CD4-positive, CD25-positive, alpha-beta regulatory T cell (primary cell): ENCODE measurements at regions not wholly inside any gene's neighbourhood (a gene's known extent, or its start where the extent isn't known, plus 50 kb on each side); places are given as distances from the start of the nearest gene placed in this dataset.
"Not testable (repeated sequence)": the region's sequence is repeated elsewhere in the genome, so short reads cannot be mapped to it uniquely, and the experiment has no call there.

Source experiments
- ATAC-seq, 2 donors: fragments of 150-1000 bp; cut with Tn5 transposase; one replicate each; pipeline ENCODE4 v1.10.0; 2021; ENCODE audit warnings: low read depth in 2 of 2, moderate number of reproducible peaks in 2 of 2, moderate library complexity in 1 of 2
- DNase-seq, 3 donors: peaks; one replicate each; pipeline versions ENCODE4 v3.0.0 to v3.0.0-alpha.2; 2012 to 2022; ENCODE audit warnings: mixed read lengths in 1 of 3
- H3K27ac ChIP-seq: one replicate; pipeline ENCODE4 v1.7.0; 2013; ENCODE audit warnings: mild to moderate bottlenecking, low read length; ENCODE audit not compliant: insufficient read depth, poor library complexity, severe bottlenecking
- H3K27me3 ChIP-seq: one replicate; pipeline ENCODE4 v1.7.0; 2013; ENCODE audit warnings: low read length; ENCODE audit not compliant: control insufficient read depth, insufficient read depth
- H3K36me3 ChIP-seq: one replicate; pipeline ENCODE4 v1.7.0; 2013; ENCODE audit warnings: mild to moderate bottlenecking, low read length, moderate library complexity; ENCODE audit not compliant: control insufficient read depth, insufficient read depth
- H3K4me1 ChIP-seq: 2 replicates; pipeline ENCODE4 v1.7.0; 2013; ENCODE audit warnings: mild to moderate bottlenecking, low read length; ENCODE audit not compliant: insufficient read depth, control insufficient read depth, poor library complexity, severe bottlenecking
- H3K4me3 ChIP-seq: one replicate; pipeline ENCODE4 v1.7.0; 2013; ENCODE audit warnings: low read depth, mild to moderate bottlenecking, low read length, moderate library complexity
- H3K9me3 ChIP-seq, 2 experiments: 1 replicate in 1 of 2; 2 replicates in 1 of 2; pipeline ENCODE4 v1.7.0; 2013; ENCODE audit warnings: low read length in 2 of 2, mild to moderate bottlenecking in 1 of 2, moderate library complexity in 1 of 2; ENCODE audit not compliant: control insufficient read depth in 2 of 2
- H3K27ac Mint-ChIP-seq, 3 donors: one replicate each; pipeline ENCODE4 v1.8.0; 2020 to 2022; ENCODE audit warnings: mild to moderate bottlenecking in 3 of 3, mixed read lengths in 3 of 3, moderate library complexity in 2 of 3
- H3K27me3 Mint-ChIP-seq: one replicate; pipeline ENCODE4 v1.8.0; 2022; ENCODE audit warnings: mild to moderate bottlenecking, mixed read lengths
- H3K36me3 Mint-ChIP-seq: one replicate; pipeline ENCODE4 v1.8.0; 2020; ENCODE audit warnings: mixed read lengths
- H3K4me1 Mint-ChIP-seq, 4 donors: one replicate each; pipeline ENCODE4 v1.8.0; 2020 to 2022; ENCODE audit warnings: mixed read lengths in 4 of 4, mild to moderate bottlenecking in 1 of 4
- H3K4me3 Mint-ChIP-seq, 4 donors: one replicate each; pipeline ENCODE4 v1.8.0; 2020 to 2022; ENCODE audit warnings: mild to moderate bottlenecking in 4 of 4, mixed read lengths in 4 of 4, moderate library complexity in 3 of 4
- H3K9me3 Mint-ChIP-seq, 7 donors: one replicate each; pipeline ENCODE4 v1.8.0; 2020 to 2022; ENCODE audit warnings: mixed read lengths in 7 of 7, mild to moderate bottlenecking in 3 of 7, moderate library complexity in 2 of 7

GRCh38 chr5:117380316-117380715, 805.7 kb upstream of the SEMA6A start:
- no peaks in the 10 kb centered on the region for H3K27me3 Mint-ChIP-seq
- H3K4me1 ChIP-seq, result no peaks in the 10 kb centered on the region
- no peaks in the 10 kb centered on the region for H3K36me3 Mint-ChIP-seq
- peaks cover 0 to 3% of the 10 kb centered on the region in 2 experiments for H3K9me3 ChIP-seq
- H3K27ac ChIP-seq, result no peak overlapping the region
- DNase-seq (no peak), ATAC-seq (no peak)
- no peak overlapping the region for H3K4me3 Mint-ChIP-seq
- H3K27ac Mint-ChIP-seq, result no peak overlapping the region
- no peak overlapping the region for H3K4me3 ChIP-seq
- H3K9me3 Mint-ChIP-seq, result peaks cover 0 to 18% (median 2%) of the 10 kb centered on the region in 7 donors
- no peaks in the 10 kb centered on the region for H3K36me3 ChIP-seq
- no peaks in the 10 kb centered on the region for H3K4me1 Mint-ChIP-seq
- no peaks in the 10 kb centered on the region for H3K27me3 ChIP-seq

GRCh38 chr5:117379521-117379920, 804.9 kb upstream of the SEMA6A start:
- ATAC-seq, result no peak
- H3K4me1 Mint-ChIP-seq, result no peaks in the 10 kb centered on the region

GRCh38 chr5:117376748-117377147, 802.1 kb upstream of the SEMA6A start:
- H3K27ac ChIP-seq, result no peak overlapping the region
- ATAC-seq, result no peak
- peaks cover 0 to 3% of the 10 kb centered on the region in 2 experiments for H3K9me3 ChIP-seq
- no peak overlapping the region for H3K4me3 Mint-ChIP-seq
- no peak overlapping the region for H3K27ac Mint-ChIP-seq
- H3K36me3 ChIP-seq, result no peaks in the 10 kb centered on the region
- H3K4me1 ChIP-seq, result no peaks in the 10 kb centered on the region
- DNase-seq, result no peak
- H3K4me1 Mint-ChIP-seq, result no peaks in the 10 kb centered on the region
- H3K36me3 Mint-ChIP-seq, result no peaks in the 10 kb centered on the region
- peaks cover 0 to 15% (median 2%) of the 10 kb centered on the region in 7 donors for H3K9me3 Mint-ChIP-seq
- H3K27me3 Mint-ChIP-seq, result no peaks in the 10 kb centered on the region
- no peak overlapping the region for H3K4me3 ChIP-seq
- no peaks in the 10 kb centered on the region for H3K27me3 ChIP-seq

More at GRCh38 chr5:117379521-117379920, 804.9 kb upstream of the SEMA6A start:
- DNase-seq, result no peak
- Mint-ChIP-seq H3K9me3 (peaks cover 0 to 16% (median 2%) of the 10 kb centered on the region in 7 donors), H3K4me3 (no peak overlapping the region), H3K27me3 (no peaks in the 10 kb centered on the region), H3K27ac (no peak overlapping the region), H3K36me3 (no peaks in the 10 kb centered on the region)
- Histone ChIP-seq H3K9me3 (peaks cover 0 to 3% of the 10 kb centered on the region in 2 experiments), H3K27me3 (no peaks in the 10 kb centered on the region), H3K4me3 (no peak overlapping the region), H3K4me1 (no peaks in the 10 kb centered on the region), H3K27ac (no peak overlapping the region), H3K36me3 (no peaks in the 10 kb centered on the region)

- Mint-ChIP-seq H3K36me3 (no peaks in the 10 kb centered on the region), H3K4me1 (no peaks in the 10 kb centered on the region), H3K27ac (no peak overlapping the region), H3K4me3 (no peak overlapping the region), H3K27me3 (no peaks in the 10 kb centered on the region), H3K9me3 (peaks cover 0 to 6% (median 4%) of the 10 kb centered on the region in 7 donors)
- Histone ChIP-seq H3K4me1 (no peaks in the 10 kb centered on the region), H3K36me3 (no peaks in the 10 kb centered on the region), H3K27me3 (no peaks in the 10 kb centered on the region), H3K27ac (no peak overlapping the region), H3K4me3 (no peak overlapping the region), H3K9me3 (peaks cover 0 to 2% of the 10 kb centered on the region in 2 experiments)
- DNase-seq, result no peak
- no peak for ATAC-seq
These were observed 785.3 kb upstream of the SEMA6A start for GRCh38 chr5:117359895-117360294.

- H3K4me3 Mint-ChIP-seq, result no peak overlapping the region
- Histone ChIP-seq H3K4me3 (no peak overlapping the region), H3K27ac (no peak overlapping the region), H3K36me3 (no peaks in the 10 kb centered on the region), H3K4me1 (no peaks in the 10 kb centered on the region), H3K27me3 (no peaks in the 10 kb centered on the region), H3K9me3 (peaks cover 0 to 2% of the 10 kb centered on the region in 2 experiments)
- H3K4me1 Mint-ChIP-seq, result no peaks in the 10 kb centered on the region
- H3K36me3 Mint-ChIP-seq, result no peaks in the 10 kb centered on the region
- DNase-seq (no peak), ATAC-seq (no peak)
- no peaks in the 10 kb centered on the region for H3K27me3 Mint-ChIP-seq
- no peak overlapping the region for H3K27ac Mint-ChIP-seq
- H3K9me3 Mint-ChIP-seq, result peaks cover 3 to 6% (median 4%) of the 10 kb centered on the region in 7 donors
These were observed 783.3 kb upstream of the SEMA6A start for GRCh38 chr5:117357886-117358285.

GRCh38 chr5:117347280-117347679, 772.7 kb upstream of the SEMA6A start:
- ATAC-seq (no peak), DNase-seq (no peak)
- Histone ChIP-seq H3K27ac (no peak overlapping the region), H3K4me3 (no peak overlapping the region), H3K4me1 (no peaks in the 10 kb centered on the region), H3K36me3 (no peaks in the 10 kb centered on the region), H3K9me3 (no peaks in the 10 kb centered on the region), H3K27me3 (no peaks in the 10 kb centered on the region)
- no peaks in the 10 kb centered on the region for H3K27me3 Mint-ChIP-seq
- H3K27ac Mint-ChIP-seq, result no peak overlapping the region
- no peaks in the 10 kb centered on the region for H3K4me1 Mint-ChIP-seq
- H3K4me3 Mint-ChIP-seq, result no peak overlapping the region
- H3K9me3 Mint-ChIP-seq, result peaks cover 0 to 13% (median 3%) of the 10 kb centered on the region in 7 donors
- no peaks in the 10 kb centered on the region for H3K36me3 Mint-ChIP-seq

GRCh38 chr5:117343726-117344125, 769.1 kb upstream of the SEMA6A start:
- not testable (repeated sequence) for H3K9me3 Mint-ChIP-seq, H3K4me3 Mint-ChIP-seq, H3K27me3 ChIP-seq, H3K4me1 ChIP-seq, H3K36me3 ChIP-seq, H3K36me3 Mint-ChIP-seq, H3K4me1 Mint-ChIP-seq, ATAC-seq, DNase-seq, H3K27ac Mint-ChIP-seq, H3K4me3 ChIP-seq, H3K27ac ChIP-seq, H3K9me3 ChIP-seq, H3K27me3 Mint-ChIP-seq

- Histone ChIP-seq H3K36me3 (no peaks in the 10 kb centered on the region), H3K27ac (no peak overlapping the region), H3K9me3 (no peaks in the 10 kb centered on the region), H3K4me3 (no peak overlapping the region), H3K27me3 (no peaks in the 10 kb centered on the region), H3K4me1 (no peaks in the 10 kb centered on the region)
- Mint-ChIP-seq H3K9me3 (peaks cover 0 to 10% (median 3%) of the 10 kb centered on the region in 7 donors), H3K36me3 (no peaks in the 10 kb centered on the region), H3K27me3 (no peaks in the 10 kb centered on the region), H3K4me1 (no peaks in the 10 kb centered on the region), H3K4me3 (no peak overlapping the region), H3K27ac (no peak overlapping the region)
- DNase-seq (no peak), ATAC-seq (no peak)
These were observed 762.6 kb upstream of the SEMA6A start for GRCh38 chr5:117337064-117337749.
